Esophagus muscularis mucosa (tissue), 4 donors: ENCODE measurements at regions not wholly inside any gene's neighbourhood (a gene's known extent, or its start where the extent isn't known, plus 50 kb on each side); places are given as distances from the start of the nearest gene placed in this dataset.

Source experiments
- DNase-seq: peaks from one replicate; pipeline ENCODE4 v3.0.0-alpha.2; 2017; ENCODE audit errors: extremely low spot score
- H3K27ac ChIP-seq, 4 donors: fragments of 200-600 bp; sonication (generic); replicated peaks in 1 of 4; 1 replicate in 3 of 4; 2 replicates in 1 of 4; pipeline ENCODE4 v1.5.1; 2016 to 2019; ENCODE audit warnings: mild to moderate bottlenecking in 1 of 4
- H3K27me3 ChIP-seq, 4 donors: fragments of 200-600 bp; sonication (generic); one replicate each; pipeline versions ENCODE4 v1.5.1 to v1.6.0; 2016 to 2019
- H3K36me3 ChIP-seq, 4 donors: fragments of 200-600 bp; sonication (generic); one replicate each; pipeline ENCODE4 v1.5.1; 2016 to 2019
- H3K4me1 ChIP-seq, 4 donors: fragments of 200-600 bp; sonication (generic); one replicate each; pipeline ENCODE4 v1.5.1; 2016 to 2019
- H3K4me3 ChIP-seq, 4 donors: fragments of 200-600 bp; sonication (generic); 1 replicate in 2 of 4; 2 replicates in 2 of 4; pipeline ENCODE4 v1.5.1; 2016 to 2019; ENCODE audit warnings: mild to moderate bottlenecking in 4 of 4, moderate library complexity in 1 of 4
- H3K9me3 ChIP-seq, 4 donors: fragments of 200-600 bp; sonication (generic); 1 replicate in 3 of 4; 2 replicates in 1 of 4; pipeline ENCODE4 v1.5.1; 2016 to 2019
- CTCF ChIP-seq, 3 experiments: fragments of 200-600 bp in 2 of 3; fragments of 450-650 bp in 1 of 3; sonication (generic) in 2 of 3; IDR thresholded peaks; one replicate each; pipeline ENCODE4 v1.5.1; 2017 to 2019; ENCODE audit warnings: antibody characterized with exemption in 3 of 3, mild to moderate bottlenecking in 2 of 3, moderate library complexity in 1 of 3
- EP300 ChIP-seq: sonication (generic); formaldehyde crosslinking; IDR thresholded peaks from one replicate; pipeline ENCODE4 v1.6.1; 2017; ENCODE audit warnings: antibody characterized with exemption
- POLR2A ChIP-seq: fragments of 450-650 bp; IDR thresholded peaks from one replicate; pipeline ENCODE4 v1.6.1; 2017; ENCODE audit warnings: antibody characterized with exemption, moderate library complexity, mild to moderate bottlenecking, low read depth
- POLR2AphosphoS5 ChIP-seq, 2 donors: sonication (generic); formaldehyde crosslinking; IDR thresholded peaks; one replicate each; pipeline ENCODE4 v1.6.1; 2017; ENCODE audit warnings: antibody characterized with exemption in 2 of 2
- WGBS: methylation state at CpG from one replicate; pipeline ENCODE4 v1.1.5; 2018; 5-methylcytosine and 5-hydroxymethylcytosine counted together
- intact Hi-C: fragments of 100-400 bp; cut with DNase I; formaldehyde crosslinking; loops from one replicate; pipeline ENCODE4 v1.15.1; 2023

- Histone ChIP-seq H3K9me3 (no peaks in the 10 kb centered on the region), H3K36me3 (no peaks in the 10 kb centered on the region), H3K4me3 (no peak overlapping the region), H3K27ac (no peak overlapping the region), H3K27me3 (peaks cover 0 to 6% (median 0%) of the 10 kb centered on the region in 4 donors), H3K4me1 (no peaks in the 10 kb centered on the region)
- TF ChIP-seq POLR2A (no peak), CTCF (IDR thresholded peaks at IDR 0.05) (no peak), EP300 (no peak), POLR2AphosphoS5 (IDR thresholded peaks at IDR 0.05) (no peak)
- intact Hi-C loops = no loop called here
- no peak for DNase-seq
Measured at GRCh38 chr9:126109575-126109974, 217.1 kb upstream of the MVB12B start.

GRCh38 chr9:126111556-126111955, 215.1 kb upstream of the MVB12B start:
- intact Hi-C loops = no loop called here
- DNase-seq = no peak
- 81% methylated on average over 5 of the region's 5 CpGs for WGBS
- no peaks in the 10 kb centered on the region for H3K9me3 ChIP-seq
- no peaks in the 10 kb centered on the region for H3K36me3 ChIP-seq
- H3K4me1 ChIP-seq = no peaks in the 10 kb centered on the region
- TF ChIP-seq POLR2A (no peak), CTCF (IDR thresholded peaks at IDR 0.05) (no peak), EP300 (no peak), POLR2AphosphoS5 (IDR thresholded peaks at IDR 0.05) (no peak)
- H3K27ac ChIP-seq = no peak overlapping the region
- H3K27me3 ChIP-seq = peaks cover 0 to 6% (median 0%) of the 10 kb centered on the region in 4 donors
- H3K4me3 ChIP-seq = no peak overlapping the region

GRCh38 chr9:126112135-126112720, 214.4 kb upstream of the MVB12B start:
- 86% methylated on average over 11 of the region's 11 CpGs for WGBS
- no peak for DNase-seq
- Histone ChIP-seq H3K27me3 (peaks cover 0 to 6% (median 0%) of the 10 kb centered on the region in 4 donors), H3K4me3 (no peak overlapping the region), H3K4me1 (no peaks in the 10 kb centered on the region), H3K9me3 (no peaks in the 10 kb centered on the region), H3K36me3 (no peaks in the 10 kb centered on the region), H3K27ac (no peak overlapping the region)
- intact Hi-C loops = no loop called here
- TF ChIP-seq POLR2A (no peak), POLR2AphosphoS5 (IDR thresholded peaks at IDR 0.05) (no peak), CTCF (IDR thresholded peaks at IDR 0.05) (no peak), EP300 (no peak)

DNA sequence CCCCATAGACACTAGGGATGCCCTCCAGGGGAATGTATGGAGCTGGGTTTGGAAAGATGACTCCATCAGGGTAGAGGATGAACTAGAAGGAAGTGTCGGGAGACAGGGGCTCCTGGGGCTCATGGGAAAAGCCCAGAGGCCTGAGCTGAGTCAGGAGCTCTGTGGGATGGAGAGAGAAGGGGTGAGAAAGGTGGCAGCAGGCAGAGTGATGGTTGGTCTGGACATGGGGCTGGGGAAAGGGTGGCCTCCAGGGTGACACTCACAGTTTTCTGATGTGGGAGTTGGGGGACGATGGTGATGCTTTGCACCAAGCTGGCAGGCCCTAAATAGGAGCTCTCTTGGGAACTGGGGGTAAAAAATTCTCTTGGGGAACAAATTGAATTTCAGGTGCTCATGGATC, 213.5 kb upstream of the MVB12B start:
- no peak overlapping the region for H3K4me3 ChIP-seq
- TF ChIP-seq EP300 (no peak), POLR2A (no peak), CTCF (IDR thresholded peaks at IDR 0.05) (no peak), POLR2AphosphoS5 (IDR thresholded peaks at IDR 0.05) (no peak)
- 79% methylated on average over 2 of the region's 2 CpGs for WGBS
- no peak overlapping the region for H3K27ac ChIP-seq
- no peaks in the 10 kb centered on the region for H3K36me3 ChIP-seq
- intact Hi-C loops = no loop called here
- no peaks in the 10 kb centered on the region for H3K4me1 ChIP-seq
- H3K9me3 ChIP-seq = no peaks in the 10 kb centered on the region
- DNase-seq = no peak
- H3K27me3 ChIP-seq = peaks cover 0 to 6% (median 0%) of the 10 kb centered on the region in 4 donors

DNA sequence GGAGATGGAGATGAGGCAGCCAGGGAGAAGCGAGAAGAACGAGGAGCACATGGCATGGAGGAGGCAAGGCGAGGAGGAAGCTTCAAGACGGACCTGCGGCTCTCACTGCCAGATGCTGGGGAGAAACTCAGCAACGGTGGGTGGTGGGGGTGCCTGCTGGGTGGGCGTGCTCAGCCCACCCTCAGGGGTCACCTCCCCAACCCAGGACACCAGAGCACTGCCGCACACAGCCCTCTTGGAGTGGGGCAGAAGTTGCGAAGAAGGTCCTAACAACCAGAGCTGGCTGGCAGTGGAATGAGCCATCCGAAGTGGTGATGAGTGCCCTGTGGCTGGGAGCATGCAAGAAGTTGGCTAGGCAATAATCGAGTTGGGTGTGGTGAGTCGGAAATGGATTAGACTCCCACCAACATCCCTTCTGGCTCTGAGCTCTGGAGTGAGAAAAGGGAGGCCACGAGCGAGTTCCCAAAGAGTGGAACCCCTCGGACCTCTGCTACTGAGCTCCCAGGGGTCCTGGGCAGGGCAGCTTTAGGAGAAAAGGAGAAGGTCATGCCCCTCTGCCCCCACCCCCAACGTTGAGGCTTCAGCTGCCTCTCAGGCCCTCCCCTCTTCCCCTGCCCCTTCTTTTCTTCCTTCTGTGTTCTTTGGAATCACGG, 212.7 kb upstream of the MVB12B start:
- intact Hi-C loops = no loop called here
- Histone ChIP-seq H3K9me3 (no peaks in the 10 kb centered on the region), H3K4me1 (no peaks in the 10 kb centered on the region), H3K4me3 (no peak overlapping the region), H3K27ac (no peak overlapping the region), H3K36me3 (no peaks in the 10 kb centered on the region), H3K27me3 (peaks cover 0 to 1% (median 0%) of the 10 kb centered on the region in 4 donors)
- 81% methylated on average over 15 of the region's 17 CpGs for WGBS
- TF ChIP-seq CTCF (IDR thresholded peaks at IDR 0.05) (no peak), POLR2A (no peak), EP300 (no peak), POLR2AphosphoS5 (IDR thresholded peaks at IDR 0.05) (no peak)
- DNase-seq = no peak
